ENCODE measurements at regions not wholly inside any gene's neighbourhood (a gene's known extent, or its start where the extent isn't known, plus 50 kb on each side); places are given as distances from the start of the nearest gene placed in this dataset.

DNA sequence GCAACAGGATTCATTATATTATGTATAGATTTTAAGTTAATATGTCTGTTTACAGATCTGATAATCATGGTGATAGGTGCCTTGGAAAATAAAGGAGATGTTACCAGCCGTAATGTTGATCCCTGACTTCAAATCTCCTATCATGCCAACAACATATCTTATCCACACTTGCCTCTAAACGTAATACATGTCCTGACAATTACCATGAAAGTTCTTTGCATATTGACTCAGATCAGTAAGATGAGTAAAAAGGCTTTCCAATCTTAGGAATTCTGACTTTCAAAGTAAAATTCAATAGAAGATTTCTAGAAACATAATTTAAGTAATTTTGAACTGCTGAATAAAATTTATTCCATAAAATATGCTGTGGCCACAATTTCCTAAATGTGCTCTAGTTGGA lies 513.3 kb downstream of the ANKRD50 start:
- Histone ChIP-seq H3K4me3 (ENCODE audit: control extremely low read depth in 1 of 5, extremely low read depth in 1 of 5, insufficient read depth in 1 of 5, low read depth in 2 of 5, low read length in 4 of 5) (no peak overlapping the region), H3K9ac (ENCODE audit: low read length) (no peak overlapping the region), H3K9me3 (ENCODE audit: control extremely low read depth in 1 of 3, control insufficient read depth in 2 of 3, insufficient read depth in 1 of 3, low read length in 2 of 3) (no peaks in the 10 kb centered on the region), H3K79me2 (ENCODE audit: control insufficient read depth, insufficient read depth, low read length) (no peaks in the 10 kb centered on the region), H3K36me3 (replicated peaks in 1 of 2; ENCODE audit: control extremely low read depth in 1 of 2, control insufficient read depth in 1 of 2, extremely low read depth in 1 of 2, insufficient read depth in 2 of 2, low read length in 1 of 2) (no peaks in the 10 kb centered on the region), H3K4me1 (ENCODE audit: control insufficient read depth in 2 of 2, insufficient read depth in 2 of 2, low read length in 2 of 2) (no peaks in the 10 kb centered on the region), H4K20me1 (ENCODE audit: control insufficient read depth, insufficient read depth, low read length, poor library complexity, severe bottlenecking) (no peaks in the 10 kb centered on the region), H3K27ac (ENCODE audit: low read length in 2 of 2) (no peak overlapping the region), H3K4me2 (replicated peaks; ENCODE audit: low read depth, low read length, poor library complexity, severe bottlenecking) (no peak overlapping the region), H3K27me3 (replicated peaks in 1 of 4; ENCODE audit: control extremely low read depth in 1 of 4, control insufficient read depth in 3 of 4, insufficient read depth in 4 of 4, low read length in 3 of 4) (no peaks in the 10 kb centered on the region), H2AFZ (ENCODE audit: insufficient read depth, low read depth, low read length, poor library complexity, severe bottlenecking) (no peak overlapping the region)
- no peak overlapping the region for H3K27ac Mint-ChIP-seq
- no CpG with 5 or more reads among the region's 2 CpGs for WGBS (ENCODE audit: insufficient coverage)
- ChIA-PET CTCF (no interaction called here), POLR2A (no interaction called here)
- no peaks in the 10 kb centered on the region for H3K27me3 Mint-ChIP-seq
- no peaks in the 10 kb centered on the region for H3K4me1 Mint-ChIP-seq
- intact Hi-C loops (cut with micrococcal nuclease): no loop called here
- H3K4me3 Mint-ChIP-seq: no peak overlapping the region
- ATAC-seq (ENCODE audit: low read depth) (no peak), DNase-seq (no peak)
- no peaks in the 10 kb centered on the region for H3K9me3 Mint-ChIP-seq (ENCODE audit: insufficient read depth)
- TF ChIP-seq, protein P1, sequence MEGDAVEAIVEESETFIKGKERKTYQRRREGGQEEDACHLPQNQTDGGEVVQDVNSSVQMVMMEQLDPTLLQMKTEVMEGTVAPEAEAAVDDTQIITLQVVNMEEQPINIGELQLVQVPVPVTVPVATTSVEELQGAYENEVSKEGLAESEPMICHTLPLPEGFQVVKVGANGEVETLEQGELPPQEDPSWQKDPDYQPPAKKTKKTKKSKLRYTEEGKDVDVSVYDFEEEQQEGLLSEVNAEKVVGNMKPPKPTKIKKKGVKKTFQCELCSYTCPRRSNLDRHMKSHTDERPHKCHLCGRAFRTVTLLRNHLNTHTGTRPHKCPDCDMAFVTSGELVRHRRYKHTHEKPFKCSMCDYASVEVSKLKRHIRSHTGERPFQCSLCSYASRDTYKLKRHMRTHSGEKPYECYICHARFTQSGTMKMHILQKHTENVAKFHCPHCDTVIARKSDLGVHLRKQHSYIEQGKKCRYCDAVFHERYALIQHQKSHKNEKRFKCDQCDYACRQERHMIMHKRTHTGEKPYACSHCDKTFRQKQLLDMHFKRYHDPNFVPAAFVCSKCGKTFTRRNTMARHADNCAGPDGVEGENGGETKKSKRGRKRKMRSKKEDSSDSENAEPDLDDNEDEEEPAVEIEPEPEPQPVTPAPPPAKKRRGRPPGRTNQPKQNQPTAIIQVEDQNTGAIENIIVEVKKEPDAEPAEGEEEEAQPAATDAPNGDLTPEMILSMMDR (IDR thresholded peaks at IDR 0.05): no peak
- TF ChIP-seq EZH2 (IDR thresholded peaks at IDR 0.05; ENCODE audit: borderline replicate concordance, insufficient read depth, low read depth, low read length, poor library complexity, severe bottlenecking): no peak

DNA sequence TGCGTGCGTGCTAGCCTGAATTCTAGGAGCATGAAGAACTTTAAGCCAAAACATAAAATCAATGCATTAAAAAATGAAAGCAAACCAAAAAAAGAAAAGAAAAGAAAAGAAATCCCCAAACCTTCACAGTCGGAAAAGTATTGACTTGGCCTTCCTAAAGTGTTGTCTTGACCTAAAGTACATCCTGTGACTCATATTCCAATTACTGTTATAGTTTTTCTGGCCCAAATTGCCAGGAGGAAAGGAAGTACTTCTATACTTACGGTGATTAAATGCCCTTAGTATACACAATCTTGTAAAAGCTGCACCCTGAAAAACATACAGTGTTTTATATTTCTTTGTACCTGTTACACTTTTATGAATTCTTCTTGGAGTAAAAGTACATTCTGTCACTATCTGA lies 512.8 kb downstream of the ANKRD50 start:
- no peak for ATAC-seq (ENCODE audit: low read depth)
- no CpG with 5 or more reads among the region's 4 CpGs for WGBS (ENCODE audit: insufficient coverage)
- Histone ChIP-seq H3K4me3 (ENCODE audit: control extremely low read depth in 1 of 5, extremely low read depth in 1 of 5, insufficient read depth in 1 of 5, low read depth in 2 of 5, low read length in 4 of 5) (no peak overlapping the region), H3K9ac (ENCODE audit: low read length) (no peak overlapping the region), H3K9me3 (ENCODE audit: control extremely low read depth in 1 of 3, control insufficient read depth in 2 of 3, insufficient read depth in 1 of 3, low read length in 2 of 3) (no peaks in the 10 kb centered on the region), H3K27me3 (replicated peaks in 1 of 4; ENCODE audit: control extremely low read depth in 1 of 4, control insufficient read depth in 3 of 4, insufficient read depth in 4 of 4, low read length in 3 of 4) (no peaks in the 10 kb centered on the region), H3K4me2 (replicated peaks; ENCODE audit: low read depth, low read length, poor library complexity, severe bottlenecking) (no peak overlapping the region), H3K27ac (ENCODE audit: low read length in 2 of 2) (no peak overlapping the region), H3K36me3 (replicated peaks in 1 of 2; ENCODE audit: control extremely low read depth in 1 of 2, control insufficient read depth in 1 of 2, extremely low read depth in 1 of 2, insufficient read depth in 2 of 2, low read length in 1 of 2) (no peaks in the 10 kb centered on the region), H3K4me1 (ENCODE audit: control insufficient read depth in 2 of 2, insufficient read depth in 2 of 2, low read length in 2 of 2) (no peaks in the 10 kb centered on the region), H2AFZ (ENCODE audit: insufficient read depth, low read depth, low read length, poor library complexity, severe bottlenecking) (no peak overlapping the region), H4K20me1 (ENCODE audit: control insufficient read depth, insufficient read depth, low read length, poor library complexity, severe bottlenecking) (no peaks in the 10 kb centered on the region), H3K79me2 (ENCODE audit: control insufficient read depth, insufficient read depth, low read length) (no peaks in the 10 kb centered on the region)
- Mint-ChIP-seq H3K4me3 (no peak overlapping the region), H3K27ac (no peak overlapping the region), H3K9me3 (ENCODE audit: insufficient read depth) (no peaks in the 10 kb centered on the region), H3K27me3 (no peaks in the 10 kb centered on the region), H3K4me1 (no peaks in the 10 kb centered on the region)
- CTCF ChIA-PET: no interaction called here
- POLR2A ChIA-PET: no interaction called here
- intact Hi-C loops (cut with micrococcal nuclease): no loop called here
- DNase-seq: no peak
- no peak for TF ChIP-seq EZH2 (IDR thresholded peaks at IDR 0.05; ENCODE audit: borderline replicate concordance, insufficient read depth, low read depth, low read length, poor library complexity, severe bottlenecking)
- TF ChIP-seq, protein P1 (IDR thresholded peaks at IDR 0.05): no peak

All from B cell (primary cell).